Endodermal cell (in vitro differentiated cells): ENCODE measurements at regions not wholly inside any gene's neighbourhood (a gene's known extent, or its start where the extent isn't known, plus 50 kb on each side); places are given as distances from the start of the nearest gene placed in this dataset.
"Not testable (repeated sequence)": the region's sequence is repeated elsewhere in the genome, so short reads cannot be mapped to it uniquely, and the experiment has no call there.

Experiments
- DNase-seq: peaks from one replicate; pipeline ENCODE4 v3.0.0-alpha.2; 2017
- H3K27ac ChIP-seq: 2 replicates; pipeline ENCODE4 v1.5.1; 2013; ENCODE audit warnings: mild to moderate bottlenecking, low read depth, low read length, moderate library complexity
- H3K27me3 ChIP-seq: 2 replicates; pipeline ENCODE4 v1.6.1; 2013; ENCODE audit warnings: mild to moderate bottlenecking, low read length, moderate library complexity; ENCODE audit not compliant: insufficient read depth, control insufficient read depth, poor library complexity, severe bottlenecking
- H3K36me3 ChIP-seq: 2 replicates; pipeline ENCODE4 v1.7.0; 2013; ENCODE audit warnings: mild to moderate bottlenecking, low read length, moderate library complexity; ENCODE audit not compliant: control insufficient read depth, insufficient read depth
- H3K4me1 ChIP-seq: one replicate; pipeline ENCODE4 v1.7.0; 2013; ENCODE audit warnings: low read length; ENCODE audit not compliant: control insufficient read depth, insufficient read depth
- H3K4me3 ChIP-seq: 2 replicates; pipeline ENCODE4 v1.5.1; 2013; ENCODE audit warnings: mild to moderate bottlenecking, low read length, moderate library complexity
- H3K9ac ChIP-seq: 2 replicates; pipeline ENCODE4 v1.6.1; 2013; ENCODE audit warnings: mild to moderate bottlenecking, low read length, moderate library complexity; ENCODE audit not compliant: poor library complexity, severe bottlenecking; ENCODE audit errors: extremely low read depth
- H3K9me3 ChIP-seq: 2 replicates; pipeline ENCODE4 v1.6.1; 2013; ENCODE audit warnings: mild to moderate bottlenecking, low read length, moderate library complexity; ENCODE audit not compliant: control insufficient read depth
- H3K27ac Mint-ChIP-seq: 2 replicates; pipeline ENCODE4 v1.8.0; 2020; ENCODE audit warnings: mixed read lengths
- H3K27me3 Mint-ChIP-seq: 2 replicates; pipeline ENCODE4 v1.8.0; 2021; ENCODE audit warnings: mild to moderate bottlenecking, mixed read lengths; ENCODE audit not compliant: insufficient read depth
- H3K36me3 Mint-ChIP-seq: 2 replicates; pipeline ENCODE4 v1.8.0; 2020; ENCODE audit warnings: low read depth, mixed read lengths
- H3K4me1 Mint-ChIP-seq: 2 replicates; pipeline ENCODE4 v1.8.0; 2020; ENCODE audit warnings: mixed read lengths
- H3K4me3 Mint-ChIP-seq: 2 replicates; pipeline ENCODE4 v1.8.0; 2020; ENCODE audit warnings: mild to moderate bottlenecking, moderate library complexity, mixed read lengths
- H3K9me3 Mint-ChIP-seq: 2 replicates; pipeline ENCODE4 v1.8.0; 2020; ENCODE audit warnings: mild to moderate bottlenecking, mixed read lengths
- WGBS, 2 experiments: methylation state at CpG; one replicate each; pipeline versions ENCODE4 v1.1.5 to v1.1.7; 2013; ENCODE audit warnings: missing lambda C conversion rate in 2 of 2, mixed read lengths in 1 of 2; ENCODE audit not compliant: insufficient coverage in 1 of 2, insufficient read length in 1 of 2; 5-methylcytosine and 5-hydroxymethylcytosine counted together
- TF ChIP-seq, protein P1 (sequence below): fragments of 200-600 bp; sonication (generic); conservative IDR thresholded peaks from 2 replicates; pipeline ENCODE4 v1.5.0; 2021; ENCODE audit warnings: antibody characterized with exemption, mild to moderate bottlenecking

DNA sequence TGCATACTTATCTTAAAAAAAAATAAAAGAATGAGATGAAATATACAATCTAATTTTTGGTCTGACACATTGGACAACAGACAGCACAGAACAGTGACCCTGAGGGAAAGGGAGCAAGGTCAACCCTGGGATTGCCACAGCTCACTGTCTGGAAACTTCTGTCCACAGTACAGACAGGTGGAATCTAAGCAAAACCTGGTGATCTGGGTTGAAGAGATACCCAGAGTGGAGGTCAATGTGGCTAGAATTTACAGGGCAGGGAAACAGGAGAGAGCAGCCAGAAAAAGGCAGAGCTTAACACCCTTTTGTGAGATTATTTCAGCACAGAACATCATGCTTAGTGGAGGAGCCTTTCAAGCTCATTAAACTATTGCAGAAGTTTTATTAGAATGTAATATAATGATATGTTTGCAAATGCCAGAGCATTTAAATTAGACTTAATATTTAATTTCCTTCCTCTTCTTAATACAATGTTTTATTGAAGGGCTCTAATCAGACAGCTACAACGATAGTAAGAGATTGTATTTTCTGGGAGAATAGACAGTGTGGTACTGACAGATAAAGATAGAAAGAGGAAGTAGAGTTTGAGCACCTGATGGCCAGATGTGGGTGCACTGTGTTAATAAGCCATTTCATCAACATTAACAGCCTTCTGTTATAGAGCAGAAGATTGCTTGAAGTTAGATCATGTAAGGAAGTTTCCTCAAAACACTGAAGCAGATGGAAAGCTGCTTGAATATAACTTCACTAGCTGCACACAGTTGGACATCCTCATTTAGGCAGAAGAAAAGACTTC lies 309.4 kb downstream of the HGF start:
- no peak overlapping the region for H3K27ac Mint-ChIP-seq
- H3K4me3 ChIP-seq: no peak overlapping the region

DNA sequence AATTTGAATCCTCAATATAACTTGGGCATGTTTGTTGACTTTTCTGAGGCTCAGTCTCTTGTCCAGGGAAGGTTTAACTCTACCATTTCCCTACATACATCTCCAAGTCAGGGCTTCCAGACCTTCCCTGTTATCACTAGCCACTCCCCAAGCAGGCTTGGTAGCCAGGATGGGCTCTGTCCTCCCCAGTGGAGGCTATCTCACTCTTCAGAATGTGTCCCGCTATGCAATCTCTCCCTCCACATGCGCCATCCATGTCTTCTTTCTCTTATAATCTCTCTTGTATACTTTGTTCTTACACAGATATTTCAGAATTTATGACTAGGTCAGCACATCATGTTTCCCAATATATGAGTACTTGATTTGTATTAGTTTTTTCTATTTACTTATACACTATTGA lies 310.4 kb downstream of the HGF start:
- Mint-ChIP-seq H3K9me3 (no peaks in the 10 kb centered on the region), H3K4me1 (no peaks in the 10 kb centered on the region)
- TF ChIP-seq, protein P1, sequence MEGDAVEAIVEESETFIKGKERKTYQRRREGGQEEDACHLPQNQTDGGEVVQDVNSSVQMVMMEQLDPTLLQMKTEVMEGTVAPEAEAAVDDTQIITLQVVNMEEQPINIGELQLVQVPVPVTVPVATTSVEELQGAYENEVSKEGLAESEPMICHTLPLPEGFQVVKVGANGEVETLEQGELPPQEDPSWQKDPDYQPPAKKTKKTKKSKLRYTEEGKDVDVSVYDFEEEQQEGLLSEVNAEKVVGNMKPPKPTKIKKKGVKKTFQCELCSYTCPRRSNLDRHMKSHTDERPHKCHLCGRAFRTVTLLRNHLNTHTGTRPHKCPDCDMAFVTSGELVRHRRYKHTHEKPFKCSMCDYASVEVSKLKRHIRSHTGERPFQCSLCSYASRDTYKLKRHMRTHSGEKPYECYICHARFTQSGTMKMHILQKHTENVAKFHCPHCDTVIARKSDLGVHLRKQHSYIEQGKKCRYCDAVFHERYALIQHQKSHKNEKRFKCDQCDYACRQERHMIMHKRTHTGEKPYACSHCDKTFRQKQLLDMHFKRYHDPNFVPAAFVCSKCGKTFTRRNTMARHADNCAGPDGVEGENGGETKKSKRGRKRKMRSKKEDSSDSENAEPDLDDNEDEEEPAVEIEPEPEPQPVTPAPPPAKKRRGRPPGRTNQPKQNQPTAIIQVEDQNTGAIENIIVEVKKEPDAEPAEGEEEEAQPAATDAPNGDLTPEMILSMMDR: no peak

More for the DNA sequence above, 309.4 kb downstream of the HGF start:
- Mint-ChIP-seq H3K9me3 (no peaks in the 10 kb centered on the region), H3K4me3 (no peak overlapping the region), H3K36me3 (no peaks in the 10 kb centered on the region), H3K27me3 (peaks cover 6% of the 10 kb centered on the region), H3K4me1 (no peaks in the 10 kb centered on the region)
- no peak overlapping the region for H3K27ac ChIP-seq
- no peaks in the 10 kb centered on the region for H3K9me3 ChIP-seq
- 69% methylated on average over 1 of the region's 1 CpG; no CpG with 5 or more reads in 1 of the 2 experiments for WGBS, 2 experiments
- H3K36me3 ChIP-seq: no peaks in the 10 kb centered on the region
- TF ChIP-seq, protein P1: no peak
- no peak overlapping the region for H3K9ac ChIP-seq
- no peaks in the 10 kb centered on the region for H3K27me3 ChIP-seq
- no peaks in the 10 kb centered on the region for H3K4me1 ChIP-seq
- no peak for DNase-seq

DNA sequence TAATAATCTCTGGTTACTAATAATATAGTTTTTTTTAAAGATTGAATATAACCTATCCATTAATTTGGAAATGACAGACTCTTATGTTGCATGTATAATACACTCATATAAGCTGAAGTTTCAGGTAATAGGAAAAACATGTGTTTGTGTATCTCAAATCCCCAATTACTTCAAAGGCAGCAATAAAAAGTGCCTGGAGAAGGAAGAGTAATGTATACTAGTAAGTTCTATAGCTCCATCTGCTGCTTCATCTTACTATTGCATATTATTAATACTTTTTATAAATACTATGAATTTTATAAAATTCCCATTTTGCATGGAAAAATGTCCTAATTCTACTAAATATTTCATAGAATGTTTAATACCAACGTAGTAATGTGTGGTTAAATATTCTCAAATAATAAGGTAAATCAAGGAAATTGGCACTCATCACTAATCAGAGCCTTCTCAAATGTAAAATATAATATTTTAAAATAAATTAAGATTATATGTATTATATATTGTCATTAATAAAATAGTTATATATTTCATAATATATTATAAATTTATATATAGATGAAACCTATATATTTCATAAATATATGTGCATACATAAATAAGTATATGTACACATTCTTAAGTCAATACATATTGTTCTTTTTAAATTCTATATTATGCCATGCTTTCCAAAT lies 311.9 kb downstream of the HGF start:
- H3K9ac ChIP-seq: no peak overlapping the region
- H3K4me3 ChIP-seq: no peak overlapping the region
- no peak for DNase-seq
- no peaks in the 10 kb centered on the region for H3K4me1 Mint-ChIP-seq
- no peaks in the 10 kb centered on the region for H3K9me3 ChIP-seq
- H3K27me3 Mint-ChIP-seq: peaks cover 9% of the 10 kb centered on the region
- no peaks in the 10 kb centered on the region for H3K36me3 ChIP-seq
- no peak overlapping the region for H3K27ac Mint-ChIP-seq
- H3K27me3 ChIP-seq: no peaks in the 10 kb centered on the region
- H3K4me3 Mint-ChIP-seq: no peak overlapping the region
- H3K27ac ChIP-seq: no peak overlapping the region
- no peaks in the 10 kb centered on the region for H3K36me3 Mint-ChIP-seq
- TF ChIP-seq, protein P1: peak; percentile 65
- H3K9me3 Mint-ChIP-seq: no peaks in the 10 kb centered on the region
- H3K4me1 ChIP-seq: no peaks in the 10 kb centered on the region
- no CpG with 5 or more reads among the region's 1 CpG for WGBS, 2 experiments

More for the DNA sequence above, 310.4 kb downstream of the HGF start:
- no peaks in the 10 kb centered on the region for H3K4me1 ChIP-seq
- H3K9ac ChIP-seq: no peak overlapping the region
- H3K4me3 ChIP-seq: no peak overlapping the region
- H3K9me3 ChIP-seq: no peaks in the 10 kb centered on the region
- Mint-ChIP-seq H3K36me3 (no peaks in the 10 kb centered on the region), H3K4me3 (no peak overlapping the region), H3K27me3 (peaks cover 6% of the 10 kb centered on the region), H3K27ac (no peak overlapping the region)
- WGBS, 2 experiments: 90 to 100% methylated on average over 1 to 2 of the region's 2 CpGs
- DNase-seq: no peak
- no peaks in the 10 kb centered on the region for H3K36me3 ChIP-seq
- no peak overlapping the region for H3K27ac ChIP-seq
- no peaks in the 10 kb centered on the region for H3K27me3 ChIP-seq

DNA sequence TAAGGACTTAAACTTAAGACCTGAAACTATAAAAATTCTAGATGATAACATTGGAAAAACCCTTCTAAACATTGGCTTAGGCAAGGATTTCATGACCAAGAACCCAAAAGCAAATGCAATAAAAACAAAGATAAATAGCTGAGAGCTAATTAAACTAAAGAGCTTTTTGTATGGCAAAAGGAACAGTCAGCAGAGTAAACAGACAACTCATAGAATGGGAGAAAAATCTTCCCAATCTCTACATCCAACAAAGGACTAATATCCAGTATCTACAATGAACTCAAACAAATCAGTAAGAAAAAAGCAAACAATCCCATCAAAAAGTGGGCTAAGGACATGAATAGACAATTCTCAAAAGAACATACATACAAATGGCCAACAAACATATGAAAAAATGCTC lies 316.1 kb downstream of the HGF start:
- Mint-ChIP-seq H3K27me3 (peaks cover 14% of the 10 kb centered on the region), H3K4me1 (peaks cover 18% of the 10 kb centered on the region)
- not testable (repeated sequence) for H3K27ac ChIP-seq, H3K4me3 Mint-ChIP-seq, H3K27ac Mint-ChIP-seq, H3K27me3 ChIP-seq, H3K9me3 Mint-ChIP-seq, H3K9me3 ChIP-seq, H3K4me1 ChIP-seq, H3K36me3 Mint-ChIP-seq, DNase-seq, H3K4me3 ChIP-seq, H3K36me3 ChIP-seq, H3K9ac ChIP-seq
